ENCODE measurements at regions not wholly inside any gene's neighbourhood (a gene's known extent, or its start where the extent isn't known, plus 50 kb on each side); places are given as distances from the start of the nearest gene placed in this dataset.

DNA sequence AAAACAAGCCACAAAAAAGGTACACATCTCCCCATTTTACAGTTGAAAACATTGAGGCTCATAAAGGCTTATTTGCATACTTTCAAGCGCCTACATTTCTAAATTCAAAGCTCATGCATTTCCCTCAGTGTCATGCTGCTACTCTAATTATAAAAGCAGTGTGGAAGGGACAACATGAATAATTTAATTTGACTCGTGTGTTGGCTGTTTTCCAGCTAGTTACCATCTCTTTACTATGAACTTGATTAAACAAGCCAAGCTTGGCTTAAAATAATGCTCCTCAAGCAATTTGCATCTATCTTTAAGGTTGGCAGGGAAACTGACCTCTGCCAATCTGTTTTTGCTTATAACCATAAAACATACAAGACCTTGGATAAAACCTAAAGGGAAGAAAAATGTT, 252.5 kb upstream of the NEIL3 start:
- Histone ChIP-seq H3K36me3 (ENCODE audit: control insufficient read depth, insufficient read depth, low read length) (no peaks in the 10 kb centered on the region), H3K27me3 (ENCODE audit: control insufficient read depth, insufficient read depth, low read length) (no peaks in the 10 kb centered on the region), H3K4me3 (ENCODE audit: low read depth, low read length) (no peak overlapping the region)
- CTCF ChIA-PET, result interaction anchor here (1.5 to 1.9 kb wide), 2 partner anchors 10 to 12 kb away, joined by 3 to 5 read pairs; no protein-coding TSS in a partner anchor
- DNase-seq (ENCODE audit: low read depth), result no peak
- TF ChIP-seq, protein P1, sequence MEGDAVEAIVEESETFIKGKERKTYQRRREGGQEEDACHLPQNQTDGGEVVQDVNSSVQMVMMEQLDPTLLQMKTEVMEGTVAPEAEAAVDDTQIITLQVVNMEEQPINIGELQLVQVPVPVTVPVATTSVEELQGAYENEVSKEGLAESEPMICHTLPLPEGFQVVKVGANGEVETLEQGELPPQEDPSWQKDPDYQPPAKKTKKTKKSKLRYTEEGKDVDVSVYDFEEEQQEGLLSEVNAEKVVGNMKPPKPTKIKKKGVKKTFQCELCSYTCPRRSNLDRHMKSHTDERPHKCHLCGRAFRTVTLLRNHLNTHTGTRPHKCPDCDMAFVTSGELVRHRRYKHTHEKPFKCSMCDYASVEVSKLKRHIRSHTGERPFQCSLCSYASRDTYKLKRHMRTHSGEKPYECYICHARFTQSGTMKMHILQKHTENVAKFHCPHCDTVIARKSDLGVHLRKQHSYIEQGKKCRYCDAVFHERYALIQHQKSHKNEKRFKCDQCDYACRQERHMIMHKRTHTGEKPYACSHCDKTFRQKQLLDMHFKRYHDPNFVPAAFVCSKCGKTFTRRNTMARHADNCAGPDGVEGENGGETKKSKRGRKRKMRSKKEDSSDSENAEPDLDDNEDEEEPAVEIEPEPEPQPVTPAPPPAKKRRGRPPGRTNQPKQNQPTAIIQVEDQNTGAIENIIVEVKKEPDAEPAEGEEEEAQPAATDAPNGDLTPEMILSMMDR (IDR thresholded peaks at IDR 0.05; ENCODE audit: insufficient read depth, low read depth, low read length), result no peak
- POLR2A ChIA-PET, result no interaction called here

DNA sequence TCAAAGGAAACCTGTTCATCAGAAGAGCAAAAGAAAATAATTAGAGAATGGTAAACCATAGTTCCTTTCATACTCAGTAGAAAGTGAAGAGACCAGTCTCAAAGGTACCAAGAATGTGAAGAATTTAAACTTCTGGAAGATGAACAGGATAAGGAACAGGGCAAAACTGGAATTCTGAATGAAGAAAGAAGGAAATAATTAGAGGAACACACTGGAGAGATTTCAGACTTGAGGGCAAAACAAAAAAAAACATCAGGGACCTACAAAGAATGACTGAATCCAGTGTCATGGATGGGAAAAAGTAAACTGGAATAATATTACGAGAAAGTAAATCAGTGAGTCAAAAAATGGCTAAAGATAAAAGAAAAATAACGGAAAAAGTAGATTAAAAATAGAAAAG, 245.6 kb upstream of the NEIL3 start:
- no peaks in the 10 kb centered on the region for H3K36me3 ChIP-seq (ENCODE audit: control insufficient read depth, insufficient read depth, low read length)
- CTCF ChIA-PET, result interaction anchor here (1.2 to 1.8 kb wide), 2 partner anchors 12 to 274 kb away, joined by 3 to 6 read pairs; no protein-coding TSS in a partner anchor
- no peak for DNase-seq (ENCODE audit: low read depth)
- POLR2A ChIA-PET, result no interaction called here
- no peak overlapping the region for H3K4me3 ChIP-seq (ENCODE audit: low read depth, low read length)
- H3K27me3 ChIP-seq (ENCODE audit: control insufficient read depth, insufficient read depth, low read length), result no peaks in the 10 kb centered on the region
- TF ChIP-seq, protein P1 (IDR thresholded peaks at IDR 0.05; ENCODE audit: insufficient read depth, low read depth, low read length), result no peak

DNA sequence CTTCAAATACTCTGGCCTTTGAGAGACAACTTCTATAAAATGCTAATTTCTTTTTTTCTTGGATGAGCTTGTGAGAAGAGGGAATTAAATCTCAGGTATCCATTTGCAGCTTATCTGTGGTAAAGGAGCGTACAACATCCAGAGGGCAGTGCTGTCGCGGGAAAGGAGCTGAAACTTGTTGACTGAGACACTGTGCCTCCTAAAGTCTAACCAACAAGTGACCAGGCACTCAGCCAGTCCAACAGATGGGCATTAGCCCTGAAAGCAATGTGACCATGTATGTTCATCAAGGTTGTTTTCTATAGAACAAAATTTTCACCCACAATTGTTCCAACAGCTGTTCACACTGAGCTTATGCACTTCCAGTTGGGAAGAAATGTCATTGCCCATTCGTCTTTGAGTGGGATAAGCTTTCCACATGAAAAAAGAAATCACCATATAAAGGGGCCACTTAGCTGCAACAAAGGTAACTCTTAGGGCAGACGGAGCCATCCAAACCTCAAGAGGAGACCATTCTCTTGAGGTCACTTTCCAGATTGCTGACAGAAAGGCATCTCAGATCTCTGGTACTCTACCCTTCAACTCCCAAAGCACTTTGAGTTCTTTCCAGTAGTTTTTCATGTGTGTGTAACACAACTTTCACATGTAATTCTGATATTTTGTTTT, 244.8 kb upstream of the NEIL3 start:
- TF ChIP-seq, protein P1 (IDR thresholded peaks at IDR 0.05; ENCODE audit: insufficient read depth, low read depth, low read length), result no peak
- POLR2A ChIA-PET, result interaction anchor here (0.7 kb wide), 1 partner anchor 324 kb away, joined by 3 read pairs; no protein-coding TSS in a partner anchor
- Histone ChIP-seq H3K27me3 (ENCODE audit: control insufficient read depth, insufficient read depth, low read length) (no peaks in the 10 kb centered on the region), H3K36me3 (ENCODE audit: control insufficient read depth, insufficient read depth, low read length) (no peaks in the 10 kb centered on the region), H3K4me3 (ENCODE audit: low read depth, low read length) (no peak overlapping the region)
- CTCF ChIA-PET, result interaction anchor here (0.6 to 1.8 kb wide), 3 partner anchors 13 to 517 kb away, joined by 3 to 6 read pairs (median 3); no protein-coding TSS in a partner anchor
- no peak for DNase-seq (ENCODE audit: low read depth)

DNA sequence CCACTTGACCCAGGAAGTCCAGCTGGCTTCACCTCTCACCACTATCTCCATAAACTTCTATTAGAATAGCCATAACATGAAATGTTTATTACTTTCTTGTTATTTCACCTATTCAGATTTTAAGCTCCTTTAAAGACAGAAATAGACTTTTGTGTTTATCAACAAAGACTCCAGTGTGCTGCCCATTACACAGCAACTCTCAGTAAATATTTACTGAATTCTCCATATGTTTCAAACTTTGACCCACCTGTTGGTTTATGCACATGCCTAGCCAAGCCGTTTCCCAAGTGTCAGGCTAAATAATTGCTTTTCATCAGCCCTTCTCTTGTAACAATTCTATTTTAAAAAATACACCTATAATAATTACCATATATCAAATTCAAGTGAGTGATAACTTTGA, 242.9 kb upstream of the NEIL3 start:
- TF ChIP-seq, protein P1 (IDR thresholded peaks at IDR 0.05; ENCODE audit: insufficient read depth, low read depth, low read length), result no peak
- Histone ChIP-seq H3K27me3 (ENCODE audit: control insufficient read depth, insufficient read depth, low read length) (no peaks in the 10 kb centered on the region), H3K4me3 (ENCODE audit: low read depth, low read length) (no peak overlapping the region), H3K36me3 (ENCODE audit: control insufficient read depth, insufficient read depth, low read length) (no peaks in the 10 kb centered on the region)
- no peak for DNase-seq (ENCODE audit: low read depth)
- ChIA-PET CTCF (no interaction called here), POLR2A (no interaction called here)

DNA sequence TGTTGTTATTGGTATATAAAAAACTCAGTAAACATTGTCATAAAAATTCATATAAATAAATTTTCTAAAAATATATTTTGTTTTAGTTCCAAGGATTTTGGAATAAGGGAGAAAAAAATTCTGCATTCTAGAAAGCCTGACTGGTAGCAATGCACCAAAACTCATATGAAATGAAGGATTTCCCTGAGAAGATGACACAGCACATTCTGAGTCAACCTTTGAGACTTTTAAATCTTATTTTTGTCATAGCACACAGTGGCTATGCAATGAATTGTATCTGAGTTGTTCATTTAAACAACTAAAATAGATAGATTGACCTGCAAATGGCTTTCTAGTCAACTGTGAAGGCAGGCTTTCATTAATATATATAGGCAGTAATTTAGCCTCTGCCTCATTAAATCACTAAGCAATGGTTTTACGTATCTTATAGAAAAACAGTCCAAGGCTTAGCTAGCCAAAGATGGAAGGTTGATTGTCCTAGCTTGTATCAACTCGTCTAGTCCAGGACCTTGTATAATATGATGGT, 239.1 kb upstream of the NEIL3 start:
- no peak for DNase-seq (ENCODE audit: low read depth)
- POLR2A ChIA-PET, result no interaction called here
- CTCF ChIA-PET, result no interaction called here

More for the DNA sequence above, 239.1 kb upstream of the NEIL3 start:
- Histone ChIP-seq H3K4me3 (ENCODE audit: low read depth, low read length) (no peak overlapping the region), H3K27me3 (ENCODE audit: control insufficient read depth, insufficient read depth, low read length) (no peaks in the 10 kb centered on the region), H3K36me3 (ENCODE audit: control insufficient read depth, insufficient read depth, low read length) (no peaks in the 10 kb centered on the region)
- TF ChIP-seq, protein P1 (IDR thresholded peaks at IDR 0.05; ENCODE audit: insufficient read depth, low read depth, low read length), result no peak
